HCT116 (cell line): ENCODE measurements at regions not wholly inside any gene's neighbourhood (a gene's known extent, or its start where the extent isn't known, plus 50 kb on each side); places are given as distances from the start of the nearest gene placed in this dataset.
A peak's percentile ranks its signal among the peaks of the same experiment; 100 is the strongest.

Experiments used
- ATAC-seq: fragments of 200-7000 bp; cut with Tn5 transposase; 2 replicates; pipeline ENCODE4 v1.9.1; 2020; ENCODE audit warnings: mild to moderate bottlenecking, moderate library complexity
- BruUV-seq: library from RNA; stranded (reverse); fragments of 400-500 nt; replicated peaks from 2 replicates; lab custom pipeline; 2021; lab: Mats Ljungman, UMichigan
- CTCF ChIA-PET: fragments of 300-600 bp; sonication (Branson Sonifier 250); formaldehyde crosslinking; loops from one replicate; lab custom pipeline; 2021; ENCODE audit warnings: antibody characterized with exemption; lab: Charles Lee
- POLR2A ChIA-PET: fragments of 300-600, 350-600 bp; sonication (Branson Sonifier 250); formaldehyde crosslinking; loops from one replicate; lab custom pipeline; 2021; ENCODE audit warnings: antibody characterized with exemption; lab: Charles Lee
- RAD21 ChIA-PET, 2 experiments: fragments of 300-600 bp; sonication (Branson Sonifier 250); formaldehyde crosslinking; loops; one replicate each; lab custom pipeline; 2023; ENCODE audit warnings: low total read pairs in 2 of 2; ENCODE audit not compliant: uncharacterized antibody in 2 of 2, unreplicated experiment in 2 of 2, low non-redundant PET in 1 of 2; lab: Charles Lee
- DNase-seq: peaks from one replicate; pipeline ENCODE4 v3.0.0-alpha.2; 2010; ENCODE audit warnings: low read depth, low spot score
- H2AFZ ChIP-seq: fragments of 200-600 bp; shearing (Covaris generic), sonication (generic); 2 replicates; pipeline ENCODE4 v1.6.1; 2017; ENCODE audit warnings: low read depth, mixed run types, mixed read lengths, antibody characterized with exemption, low read length; ENCODE audit not compliant: poor library complexity, severe bottlenecking
- H3K27ac ChIP-seq: 2 replicates; pipeline ENCODE4 v1.5.1; 2012; ENCODE audit warnings: low read depth, low read length
- H3K27me3 ChIP-seq: fragments of 200-600 bp; sonication (generic); 2 replicates; pipeline ENCODE4 v1.6.1; 2016; ENCODE audit warnings: mixed run types, low read length, mixed read lengths; ENCODE audit not compliant: insufficient read depth
- H3K36me3 ChIP-seq, 2 experiments: fragments of 200-500 bp in 1 of 2; fragments of 200-600 bp in 1 of 2; sonication (Bioruptor generic) in 1 of 2; sonication (generic) in 1 of 2; 2 replicates each; pipeline versions ENCODE4 v1.5.1 to v1.6.1; 2014 to 2016; ENCODE audit warnings: low read length in 2 of 2, inconsistent platforms in 1 of 2, mixed read lengths in 1 of 2, mixed run types in 1 of 2; ENCODE audit not compliant: insufficient read depth in 2 of 2, control insufficient read depth in 1 of 2
- H3K4me1 ChIP-seq, 2 experiments: fragments of 200-600 bp in 1 of 2; sonication (generic) in 1 of 2; 2 replicates each; pipeline versions ENCODE4 v1.5.1 to v1.6.1; 2012 to 2017; ENCODE audit warnings: low read length in 2 of 2, inconsistent platforms in 1 of 2, mild to moderate bottlenecking in 1 of 2, mixed read lengths in 1 of 2, mixed run types in 1 of 2, moderate library complexity in 1 of 2; ENCODE audit not compliant: insufficient read depth in 2 of 2, control insufficient read depth in 1 of 2
- H3K4me2 ChIP-seq: fragments of 200-600 bp; sonication (generic); 2 replicates; pipeline ENCODE4 v1.6.1; 2017; ENCODE audit warnings: mixed run types, low read length, mixed read lengths
- H3K4me3 ChIP-seq, 2 experiments: fragments of 200-600 bp in 1 of 2; sonication (generic) in 1 of 2; replicated peaks in 1 of 2; 2 replicates each; pipeline ENCODE4 v1.5.1; 2011 to 2016; ENCODE audit warnings: low read length in 2 of 2, control low read depth in 1 of 2, low read depth in 1 of 2, mild to moderate bottlenecking in 1 of 2, mixed read lengths in 1 of 2, mixed run types in 1 of 2
- H3K79me2 ChIP-seq: fragments of 200-600 bp; sonication (generic); 2 replicates; pipeline ENCODE4 v1.6.1; 2017; ENCODE audit warnings: mild to moderate bottlenecking, mixed run types, low read length, moderate library complexity, mixed read lengths; ENCODE audit not compliant: insufficient read depth
- H3K9ac ChIP-seq: fragments of 200-600 bp; sonication (generic); 2 replicates; pipeline ENCODE4 v1.6.1; 2016; ENCODE audit warnings: low read length, mixed read lengths
- H3K9me2 ChIP-seq: fragments of 200-600 bp; sonication (generic), shearing (Covaris generic); 2 replicates; pipeline ENCODE4 v1.6.1; 2017; ENCODE audit warnings: mixed run types, mild to moderate bottlenecking, moderate library complexity; ENCODE audit not compliant: insufficient read depth
- H3K9me3 ChIP-seq, 2 experiments: fragments of 200-500 bp in 1 of 2; fragments of 200-600 bp in 1 of 2; sonication (Bioruptor generic) in 1 of 2; sonication (generic) in 1 of 2; 2 replicates each; pipeline ENCODE4 v1.6.1; 2014 to 2017; ENCODE audit warnings: low read length in 2 of 2, mixed read lengths in 2 of 2, inconsistent platforms in 1 of 2, low read depth in 1 of 2, mild to moderate bottlenecking in 1 of 2, mixed run types in 1 of 2, moderate library complexity in 1 of 2; ENCODE audit not compliant: control insufficient read depth in 1 of 2, insufficient read depth in 1 of 2
- H4K20me1 ChIP-seq: fragments of 200-600 bp; sonication (generic), shearing (Covaris generic); 2 replicates; pipeline ENCODE4 v1.6.1; 2017; ENCODE audit warnings: mixed run types, mild to moderate bottlenecking, moderate library complexity; ENCODE audit not compliant: insufficient read depth
- EGR1 ChIP-seq: IDR thresholded peaks from 2 replicates; pipeline ENCODE4 v1.6.1; 2012; ENCODE audit warnings: low read depth
- ELF1 ChIP-seq: IDR thresholded peaks from 2 replicates; pipeline ENCODE4 v1.6.1; 2012; ENCODE audit warnings: low read depth, borderline replicate concordance
- EZH2 ChIP-seq: fragments of 200-600 bp; sonication (generic); IDR thresholded peaks from 2 replicates; pipeline ENCODE4 v1.6.1; 2017; ENCODE audit warnings: antibody characterized with exemption, mixed run types
- FOSL1 ChIP-seq: IDR thresholded peaks from 2 replicates; pipeline ENCODE4 v1.6.1; 2012; ENCODE audit warnings: low read depth
- JUND ChIP-seq: IDR thresholded peaks from 2 replicates; pipeline ENCODE4 v1.6.1; 2012
- POLR2A ChIP-seq: IDR thresholded peaks from 2 replicates; pipeline ENCODE4 v1.7.0; 2011; ENCODE audit warnings: borderline replicate concordance; ENCODE audit not compliant: insufficient read depth, insufficient read length; ENCODE audit errors: extremely low read depth
- RAD21 ChIP-seq: IDR thresholded peaks from 2 replicates; pipeline ENCODE4 v1.6.1; 2012; ENCODE audit warnings: low read depth, mild to moderate bottlenecking
- REST ChIP-seq: IDR thresholded peaks from 2 replicates; pipeline ENCODE4 v1.6.1; 2012; ENCODE audit warnings: low read depth
- SIN3A ChIP-seq: IDR thresholded peaks from 2 replicates; pipeline ENCODE4 v1.6.1; 2012; ENCODE audit warnings: low read depth
- SP1 ChIP-seq: IDR thresholded peaks from 2 replicates; pipeline ENCODE4 v1.6.1; 2012; ENCODE audit warnings: low read depth
- SRF ChIP-seq: IDR thresholded peaks from 2 replicates; pipeline ENCODE4 v1.6.1; 2012; ENCODE audit warnings: low read depth
- TCF7L2 ChIP-seq: IDR thresholded peaks from 2 replicates; pipeline ENCODE4 v1.7.0; 2011; ENCODE audit warnings: borderline replicate concordance, inconsistent platforms; ENCODE audit not compliant: insufficient read depth, insufficient read length; ENCODE audit errors: extremely low read depth
- ZNF274 ChIP-seq: fragments of 200-500 bp; sonication (Bioruptor generic); IDR thresholded peaks from 2 replicates; pipeline ENCODE4 v1.6.1; 2014; ENCODE audit warnings: mild to moderate bottlenecking, low read depth, low read length, inconsistent platforms
- intact Hi-C: fragments of 100-400 bp; cut with micrococcal nuclease; formaldehyde crosslinking; loops from 2 replicates; pipeline ENCODE4 v1.10.0; 2022
- TF ChIP-seq, protein P1 (sequence below), 3 experiments: fragments of 200-600 bp in 1 of 3; sonication (generic) in 1 of 3; IDR thresholded peaks in 2 of 3; conservative IDR thresholded peaks in 1 of 3; 2 replicates each; pipeline ENCODE4 v1.5.1; 2012 to 2017; ENCODE audit warnings: low read depth in 2 of 3, low read length in 2 of 3, antibody characterized with exemption in 1 of 3, borderline replicate concordance in 1 of 3, control low read depth in 1 of 3, mild to moderate bottlenecking in 1 of 3, mixed read lengths in 1 of 3, mixed run types in 1 of 3, moderate library complexity in 1 of 3; ENCODE audit not compliant: insufficient read depth in 1 of 3
- TF ChIP-seq, protein P2 (sequence below): IDR thresholded peaks from 2 replicates; pipeline ENCODE4 v1.6.1; 2012

- H3K27ac ChIP-seq = no peak overlapping the region
- ChIA-PET CTCF (interaction anchor here (0.8 to 2.8 kb wide), 6 partner anchors 16 to 421 kb away, joined by 3 to 48 read pairs (median 8); no protein-coding TSS in a partner anchor), POLR2A (no interaction called here), RAD21 (interaction anchor here in 1 of 2 experiments (1.0 kb wide), 1 partner anchor 94 kb away, joined by 5 read pairs; no protein-coding TSS in a partner anchor)
- TF ChIP-seq SP1 = no peak
- no peak for TF ChIP-seq ELF1
- TF ChIP-seq, protein P1, sequence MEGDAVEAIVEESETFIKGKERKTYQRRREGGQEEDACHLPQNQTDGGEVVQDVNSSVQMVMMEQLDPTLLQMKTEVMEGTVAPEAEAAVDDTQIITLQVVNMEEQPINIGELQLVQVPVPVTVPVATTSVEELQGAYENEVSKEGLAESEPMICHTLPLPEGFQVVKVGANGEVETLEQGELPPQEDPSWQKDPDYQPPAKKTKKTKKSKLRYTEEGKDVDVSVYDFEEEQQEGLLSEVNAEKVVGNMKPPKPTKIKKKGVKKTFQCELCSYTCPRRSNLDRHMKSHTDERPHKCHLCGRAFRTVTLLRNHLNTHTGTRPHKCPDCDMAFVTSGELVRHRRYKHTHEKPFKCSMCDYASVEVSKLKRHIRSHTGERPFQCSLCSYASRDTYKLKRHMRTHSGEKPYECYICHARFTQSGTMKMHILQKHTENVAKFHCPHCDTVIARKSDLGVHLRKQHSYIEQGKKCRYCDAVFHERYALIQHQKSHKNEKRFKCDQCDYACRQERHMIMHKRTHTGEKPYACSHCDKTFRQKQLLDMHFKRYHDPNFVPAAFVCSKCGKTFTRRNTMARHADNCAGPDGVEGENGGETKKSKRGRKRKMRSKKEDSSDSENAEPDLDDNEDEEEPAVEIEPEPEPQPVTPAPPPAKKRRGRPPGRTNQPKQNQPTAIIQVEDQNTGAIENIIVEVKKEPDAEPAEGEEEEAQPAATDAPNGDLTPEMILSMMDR (IDR thresholded peaks at IDR 0.05 in 2 of 3, conservative IDR thresholded peaks at IDR 0.05 in 1 of 3; ENCODE audit: borderline replicate concordance in 1 of 3, insufficient read depth in 1 of 3, low read depth in 2 of 3, low read length in 2 of 3) = peak; percentile 72 to 86 (median 85)
- TF ChIP-seq SIN3A = no peak
- peak; percentile 81 for TF ChIP-seq RAD21
- no peaks in the 10 kb centered on the region for H3K36me3 ChIP-seq
- no peaks in the 10 kb centered on the region for H3K79me2 ChIP-seq
- H4K20me1 ChIP-seq = no peaks in the 10 kb centered on the region
- intact Hi-C loops = loop anchor here (1.0 to 10.0 kb wide), 4 partner anchors 93 to 421 kb away; no protein-coding TSS in a partner anchor
- no peak overlapping the region for H3K4me3 ChIP-seq
- H3K9me2 ChIP-seq = no peaks in the 10 kb centered on the region
- no peak overlapping the region for H3K9ac ChIP-seq
- DNase-seq (peak; percentile 24), ATAC-seq (peak; percentile 89)
- no peak overlapping the region for H2AFZ ChIP-seq
- no TSS peak for BruUV-seq
- no peak overlapping the region for H3K4me2 ChIP-seq
- no peaks in the 10 kb centered on the region for H3K4me1 ChIP-seq
- H3K27me3 ChIP-seq = peaks cover 26% of the 10 kb centered on the region
- no peaks in the 10 kb centered on the region for H3K9me3 ChIP-seq
Observed at GRCh38 chr1:48109390-48110013, 112.3 kb upstream of the TRABD2B start.

GRCh38 chr1:48107516-48107915 lies 110.3 kb upstream of the TRABD2B start:
- ATAC-seq (no peak), DNase-seq (no peak)
- no peaks in the 10 kb centered on the region for H3K4me1 ChIP-seq
- CTCF ChIA-PET = interaction anchor here (2.4 kb wide), 1 partner anchor 96 kb away, joined by 9 read pairs; no protein-coding TSS in a partner anchor
- no peaks in the 10 kb centered on the region for H3K9me3 ChIP-seq
- TF ChIP-seq JUND = no peak
- TF ChIP-seq, protein P2, sequence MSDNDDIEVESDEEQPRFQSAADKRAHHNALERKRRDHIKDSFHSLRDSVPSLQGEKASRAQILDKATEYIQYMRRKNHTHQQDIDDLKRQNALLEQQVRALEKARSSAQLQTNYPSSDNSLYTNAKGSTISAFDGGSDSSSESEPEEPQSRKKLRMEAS = no peak
- TF ChIP-seq SRF = no peak
- TF ChIP-seq FOSL1 = no peak
- TF ChIP-seq REST = no peak
- no peak for TF ChIP-seq ZNF274
- no peak for TF ChIP-seq SIN3A
- TF ChIP-seq TCF7L2 = no peak
- no peak for TF ChIP-seq POLR2A
- no peak for TF ChIP-seq EZH2
- TF ChIP-seq SP1 = no peak
- TF ChIP-seq EGR1 = no peak
- H3K27ac ChIP-seq = no peak overlapping the region
- H3K27me3 ChIP-seq = peaks cover 16% of the 10 kb centered on the region
- H3K4me2 ChIP-seq = no peak overlapping the region
- no peaks in the 10 kb centered on the region for H3K9me2 ChIP-seq
- no TSS peak for BruUV-seq
- H2AFZ ChIP-seq = no peak overlapping the region
- no peaks in the 10 kb centered on the region for H3K36me3 ChIP-seq
- no peak overlapping the region for H3K9ac ChIP-seq
- POLR2A ChIA-PET = no interaction called here
- no peaks in the 10 kb centered on the region for H3K79me2 ChIP-seq
- intact Hi-C loops = loop anchor here (10.0 kb wide), 1 partner anchor 387 kb away; no protein-coding TSS in a partner anchor
- no peak overlapping the region for H3K4me3 ChIP-seq
- H4K20me1 ChIP-seq = no peaks in the 10 kb centered on the region
- RAD21 ChIA-PET = no interaction called here
